DMS153 treated with DMSO at 0.1 percent for 48 hours (cell line): ENCODE measurements at regions not wholly inside any gene's neighbourhood (a gene's known extent, or its start where the extent isn't known, plus 50 kb on each side); places are given as distances from the start of the nearest gene placed in this dataset.

Source experiments
- DNase-seq: peaks from one replicate; lab custom pipeline; 2025; ENCODE audit not compliant: unreplicated experiment; lab: John Stamatoyannopoulos, UW

GRCh38 chr2:43022896-43023295, 203.5 kb downstream of the ZFP36L2 start:
- DNase-seq, result no peak

GRCh38 chr2:43021791-43022509, 204.5 kb downstream of the ZFP36L2 start:
- DNase-seq, result no peak

GRCh38 chr2:43020990-43021669, 205.3 kb downstream of the ZFP36L2 start:
- no peak for DNase-seq

- DNase-seq, result no peak
Measured at GRCh38 chr2:43020296-43020695, 206.1 kb downstream of the ZFP36L2 start.

- DNase-seq, result no peak
Measured at GRCh38 chr2:43019536-43020183, 206.7 kb downstream of the ZFP36L2 start.

- no peak for DNase-seq
Measured at GRCh38 chr2:43019025-43019367, 207.4 kb downstream of the ZFP36L2 start.

GRCh38 chr2:43018179-43019024, 208.0 kb downstream of the ZFP36L2 start:
- DNase-seq, result no peak

- no peak for DNase-seq
Measured at GRCh38 chr2:43013821-43014345, 212.5 kb downstream of the ZFP36L2 start.

- no peak for DNase-seq
Measured at GRCh38 chr2:43012966-43013365, 213.4 kb downstream of the ZFP36L2 start.

GRCh38 chr2:43011158-43011491, 215.3 kb downstream of the ZFP36L2 start:
- DNase-seq, result no peak

- DNase-seq, result no peak
Measured at GRCh38 chr2:43010438-43011157, 215.8 kb downstream of the ZFP36L2 start.

GRCh38 chr2:43009448-43009847, 217.0 kb downstream of the ZFP36L2 start:
- no peak for DNase-seq

GRCh38 chr2:43008388-43008787, 216.0 kb upstream of the HAAO start:
- DNase-seq, result no peak

- no peak for DNase-seq
Measured at GRCh38 chr2:43007901-43008300, 215.5 kb upstream of the HAAO start.

GRCh38 chr2:43006834-43007543, 214.6 kb upstream of the HAAO start:
- DNase-seq, result no peak

GRCh38 chr2:43005975-43006833, 213.8 kb upstream of the HAAO start:
- DNase-seq, result no peak

- no peak for DNase-seq
Measured at GRCh38 chr2:43005245-43005974, 213.0 kb upstream of the HAAO start.

GRCh38 chr2:43004879-43005244, 212.5 kb upstream of the HAAO start:
- no peak for DNase-seq
